GM19452 (cell line): ENCODE measurements at regions not wholly inside any gene's neighbourhood (a gene's known extent, or its start where the extent isn't known, plus 50 kb on each side); places are given as distances from the start of the nearest gene placed in this dataset.
"Not testable (repeated sequence)": the region's sequence is repeated elsewhere in the genome, so short reads cannot be mapped to it uniquely, and the experiment has no call there.

Experiments
- ATAC-seq: cut with Tn5 transposase; IDR thresholded peaks from one replicate; pipeline ENCODE4 v1.9.1; 2021; ENCODE audit not compliant: unreplicated experiment

DNA sequence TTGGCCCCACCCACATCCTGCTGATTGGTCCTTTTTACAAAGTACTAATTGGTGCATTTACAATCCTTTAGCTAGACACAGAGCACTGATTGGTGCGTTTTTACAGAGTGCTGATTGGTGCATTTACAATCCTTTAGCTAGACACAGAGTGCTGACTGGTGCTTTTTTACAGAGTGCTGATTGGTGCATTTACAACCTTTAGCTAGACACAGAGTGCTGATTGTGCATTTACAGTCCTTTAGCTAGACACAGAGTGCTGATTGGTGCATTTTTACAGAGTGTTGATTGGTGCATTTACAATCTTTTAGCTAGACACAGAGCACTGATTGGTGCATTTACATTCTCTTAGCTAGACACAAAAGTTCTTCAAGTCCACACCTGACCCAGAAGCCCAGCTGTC is 144.2 kb upstream of the XIRP2 start:
- not testable (repeated sequence) for ATAC-seq

DNA sequence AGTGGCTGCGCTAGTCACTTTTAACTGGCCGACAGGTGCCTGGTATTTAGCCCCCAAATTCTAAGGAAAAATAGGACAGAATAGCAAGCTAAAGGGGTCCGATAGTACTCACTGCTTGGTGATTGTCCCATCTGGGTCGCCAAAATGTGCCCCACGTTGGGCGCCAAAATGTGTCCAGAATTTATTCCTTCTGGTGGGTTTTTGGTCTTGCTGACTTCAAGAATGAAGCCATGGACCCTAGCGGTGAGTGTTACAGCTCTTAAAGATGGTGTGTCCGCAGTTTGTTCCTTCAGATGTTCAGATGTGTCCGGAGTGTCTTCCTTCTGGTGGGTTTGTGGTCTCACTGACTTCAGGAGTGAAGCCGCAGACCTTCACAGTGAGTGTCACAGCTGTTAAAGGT is 144.8 kb upstream of the XIRP2 start:
- not testable (repeated sequence) for ATAC-seq

GRCh38 chr2:166727095-166727494 is 161.2 kb upstream of the XIRP2 start:
- ATAC-seq: peak; percentile 98

DNA sequence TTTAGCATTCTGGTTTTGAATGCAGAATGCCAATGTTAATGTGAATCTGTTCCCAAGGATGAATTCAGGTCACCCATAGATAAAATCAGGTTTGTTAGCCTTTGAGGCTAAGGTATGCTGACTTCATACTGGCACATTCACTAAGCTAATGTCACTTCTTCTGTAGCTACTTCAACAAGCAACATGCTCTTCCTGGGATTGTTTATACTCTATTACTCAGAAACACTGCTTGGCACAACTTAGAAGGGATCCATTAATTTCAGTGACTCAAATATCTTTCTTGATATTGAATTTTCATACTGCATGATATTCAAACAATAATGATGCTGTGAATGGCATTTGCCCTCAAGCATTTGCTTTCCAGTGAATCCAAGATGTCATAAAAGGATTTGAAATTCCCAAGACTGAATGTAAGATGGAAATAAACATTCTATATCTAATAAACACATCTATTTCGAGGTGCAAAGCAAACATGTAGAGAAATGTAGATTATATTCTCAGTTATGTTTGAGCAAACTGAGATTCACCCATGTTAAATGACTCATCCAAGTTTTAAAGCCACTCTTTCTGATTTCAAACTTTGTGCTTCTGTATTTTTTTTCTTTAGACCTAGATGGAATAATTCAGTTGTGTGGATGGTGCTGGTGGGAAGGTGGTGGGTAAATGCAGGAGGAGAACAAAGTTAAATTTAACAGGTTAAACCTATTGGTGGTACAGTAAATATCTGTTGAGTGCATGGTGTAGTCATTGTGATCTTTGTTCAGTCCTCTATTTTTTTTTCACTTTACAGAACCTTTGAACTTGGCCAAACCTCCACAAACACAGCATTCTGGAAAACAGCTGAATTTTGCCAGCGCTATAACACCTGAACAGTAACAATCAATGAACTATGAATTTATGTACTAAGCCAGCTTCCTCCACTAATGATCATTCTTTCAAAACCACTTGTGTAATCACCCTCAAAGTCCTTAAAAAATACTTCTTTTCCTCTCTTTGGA is 162.1 kb upstream of the XIRP2 start:
- ATAC-seq: no peak

DNA sequence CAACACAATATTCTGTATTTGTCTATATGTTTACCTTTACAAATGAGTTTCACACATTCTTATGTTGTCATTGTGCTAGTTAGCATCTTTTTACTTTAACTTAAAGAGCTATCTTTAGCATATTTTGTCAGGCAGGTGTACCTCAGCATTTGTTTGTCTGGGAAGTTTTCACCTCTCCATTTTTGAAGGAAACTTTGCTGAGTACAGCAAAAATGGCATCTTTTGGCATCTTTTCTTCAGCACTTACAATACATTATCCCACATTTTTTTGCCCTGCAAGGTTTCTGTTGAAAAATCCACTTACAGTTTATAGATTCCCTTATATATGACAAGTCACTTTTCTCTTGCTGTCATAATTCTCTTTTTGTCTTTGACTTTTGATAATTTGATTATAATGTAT is 171.3 kb upstream of the XIRP2 start:
- ATAC-seq: no peak

DNA sequence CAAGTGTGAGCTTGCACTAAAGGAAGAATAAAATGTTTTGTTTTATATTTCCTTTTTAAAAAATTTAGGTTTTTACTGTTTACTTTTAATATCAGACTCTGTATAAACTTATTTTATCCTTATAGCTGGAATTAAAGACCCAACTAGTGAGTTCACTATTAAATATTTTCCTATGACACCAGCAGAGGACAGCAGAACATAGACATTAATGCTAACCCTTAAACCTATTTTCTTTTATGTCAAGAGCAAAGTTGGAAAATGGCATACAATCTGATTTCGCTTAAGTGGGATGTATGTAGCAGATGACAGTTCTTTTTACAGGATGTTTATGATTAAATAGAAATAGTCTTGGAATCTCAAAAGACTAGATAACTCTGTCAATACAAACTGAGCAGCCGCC is 188.2 kb upstream of the XIRP2 start:
- ATAC-seq: no peak

- ATAC-seq: no peak
Measured at GRCh38 chr2:166695154-166695553, 193.1 kb upstream of the XIRP2 start.

DNA sequence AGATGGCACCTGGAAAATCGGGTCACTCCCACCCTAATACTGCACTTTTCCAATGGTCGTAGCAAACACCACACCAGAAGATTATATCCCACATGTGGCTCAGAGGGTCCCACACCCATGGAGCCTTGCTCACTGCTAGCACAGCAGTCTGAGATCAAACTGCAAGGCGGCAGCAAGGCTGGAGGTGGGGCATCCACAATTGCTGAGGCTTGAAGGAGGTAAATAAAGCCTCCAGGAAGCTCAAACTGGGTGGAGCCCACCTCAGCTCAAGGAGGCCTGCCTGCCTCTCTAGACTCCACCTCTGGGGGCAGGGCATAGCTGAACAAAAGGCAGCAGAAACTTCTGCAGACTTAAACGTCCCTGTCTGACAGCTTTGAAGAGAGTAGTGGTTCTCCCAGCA is 192.0 kb upstream of the SCN7A start:
- not testable (repeated sequence) for ATAC-seq

DNA sequence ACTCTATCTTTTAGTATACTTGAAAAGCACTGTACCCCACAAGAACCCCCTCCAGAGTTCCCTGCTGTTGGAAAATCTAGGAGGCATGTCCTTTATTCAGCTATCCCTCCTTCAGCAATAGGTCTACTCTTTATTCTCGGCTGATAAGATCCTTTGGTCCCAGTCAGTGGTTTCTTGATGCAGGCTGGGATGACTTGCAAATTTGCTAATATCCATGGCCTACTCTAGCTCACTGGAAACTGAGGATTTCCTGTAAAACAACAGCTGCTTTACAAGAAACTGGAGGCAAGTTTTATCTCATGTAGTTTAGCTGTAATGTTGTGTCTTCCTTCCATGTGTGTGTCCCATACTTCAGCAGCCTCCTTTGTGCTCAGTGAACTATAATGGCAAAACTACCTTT is 183.9 kb upstream of the SCN7A start:
- ATAC-seq: no peak

GRCh38 chr2:166676716-166677115 is 182.7 kb upstream of the SCN7A start:
- no peak for ATAC-seq

DNA sequence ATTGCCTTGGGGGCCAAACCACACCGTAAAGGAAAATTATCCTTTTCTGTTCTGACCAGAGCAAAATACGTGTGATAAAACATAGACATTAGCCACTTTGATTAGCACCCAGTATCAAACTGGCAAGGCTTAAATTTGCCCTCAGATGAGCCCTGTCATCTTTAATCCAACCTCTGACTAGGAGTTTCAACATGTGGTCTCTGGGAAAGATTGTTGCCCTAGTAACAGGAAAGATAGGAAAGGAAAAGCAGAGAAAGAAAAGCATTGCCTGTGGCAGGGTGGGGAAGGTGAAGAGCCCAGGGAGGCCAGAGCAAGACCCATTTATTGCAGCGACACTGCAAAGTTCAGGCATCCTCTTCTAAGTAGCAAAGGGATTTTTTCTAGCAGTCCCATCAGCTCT is 181.5 kb upstream of the SCN7A start:
- no peak for ATAC-seq

DNA sequence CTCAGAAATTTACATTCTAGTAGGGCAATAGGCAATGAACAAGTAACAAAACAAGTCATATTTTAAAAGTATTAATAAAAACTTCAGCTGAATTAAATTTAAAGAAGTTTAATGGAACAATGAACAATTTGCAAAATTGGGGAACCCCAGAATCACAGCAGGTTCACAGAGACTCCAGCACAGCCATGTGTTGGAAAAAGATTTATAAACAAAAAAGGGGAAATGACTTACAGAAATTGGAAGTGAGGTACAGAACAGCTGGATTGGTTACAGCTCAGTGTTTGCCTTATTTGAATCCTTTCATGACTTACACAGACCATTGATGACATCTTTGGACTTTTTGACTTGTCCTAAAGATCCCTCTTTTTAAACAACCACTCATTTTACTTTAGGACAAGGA is 179.9 kb upstream of the SCN7A start:
- ATAC-seq: no peak

GRCh38 chr2:166671801-166672200 is 177.8 kb upstream of the SCN7A start:
- no peak for ATAC-seq

- ATAC-seq: no peak
Measured at GRCh38 chr2:166671235-166671634, 177.2 kb upstream of the SCN7A start.

DNA sequence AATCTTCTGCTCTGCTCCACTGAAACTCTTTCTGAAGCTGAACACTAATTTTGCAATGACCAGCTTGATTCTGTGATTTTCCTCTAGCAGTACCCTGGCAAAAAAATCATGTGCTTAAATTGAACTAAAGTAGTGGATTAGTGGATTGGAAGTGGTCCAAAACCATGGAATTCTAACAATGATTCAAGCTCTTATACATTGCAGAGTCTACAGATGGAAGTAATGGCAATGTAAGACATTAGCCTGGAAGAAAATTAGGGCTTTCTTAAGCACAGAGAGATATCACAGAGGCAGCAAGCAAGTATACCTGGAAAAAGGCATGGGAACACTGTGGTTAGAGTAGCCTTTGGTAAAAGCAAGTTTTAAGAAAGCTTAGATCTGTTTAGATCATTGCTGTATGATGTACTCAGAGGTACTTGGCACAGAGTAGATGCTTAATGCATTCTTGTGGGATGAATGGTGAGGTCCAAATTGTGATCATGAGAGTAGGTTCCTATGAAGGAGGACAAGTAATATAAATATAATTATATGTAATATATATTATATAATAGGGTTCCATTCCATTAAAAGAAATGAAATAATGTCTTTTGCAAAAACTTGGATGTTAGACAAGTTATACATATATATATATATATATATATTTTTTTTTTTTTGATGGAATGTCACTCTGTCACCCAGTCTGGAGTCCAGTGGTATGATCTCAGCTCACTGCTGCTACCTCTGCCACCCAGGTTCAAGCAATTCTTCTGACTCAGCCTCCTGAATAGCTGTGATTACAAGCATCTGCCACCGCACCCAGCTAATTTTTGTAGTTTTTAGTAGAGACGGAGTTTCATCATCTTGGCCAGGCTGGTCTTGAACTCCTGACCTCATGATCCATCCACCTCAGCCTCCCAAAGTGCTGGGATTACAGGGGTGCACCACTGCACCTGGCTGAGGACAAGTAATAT is 172.2 kb upstream of the SCN7A start:
- ATAC-seq: no peak

- no peak for ATAC-seq
Measured at GRCh38 chr2:166661824-166662223, 167.8 kb upstream of the SCN7A start.

- ATAC-seq: no peak
Measured at GRCh38 chr2:166661391-166661790, 167.3 kb upstream of the SCN7A start.

DNA sequence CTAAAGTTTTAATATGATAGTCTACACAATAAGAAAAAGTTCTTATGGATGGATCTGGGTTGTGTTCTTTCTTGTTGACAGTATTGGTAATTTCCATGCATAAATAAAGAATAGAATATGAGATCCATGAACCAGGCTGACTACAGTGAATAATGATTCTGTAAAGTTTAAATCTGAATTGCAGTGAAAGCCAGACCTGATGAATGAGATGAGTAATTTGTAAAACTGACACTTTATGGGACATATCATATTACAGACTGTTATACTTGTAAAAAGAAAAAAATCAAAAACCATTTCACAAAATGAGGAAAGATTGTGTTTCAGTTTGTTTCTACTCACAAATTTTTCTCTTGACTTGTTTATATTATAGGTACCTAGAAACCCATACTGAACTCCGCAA is 164.9 kb upstream of the SCN7A start:
- no peak for ATAC-seq

DNA sequence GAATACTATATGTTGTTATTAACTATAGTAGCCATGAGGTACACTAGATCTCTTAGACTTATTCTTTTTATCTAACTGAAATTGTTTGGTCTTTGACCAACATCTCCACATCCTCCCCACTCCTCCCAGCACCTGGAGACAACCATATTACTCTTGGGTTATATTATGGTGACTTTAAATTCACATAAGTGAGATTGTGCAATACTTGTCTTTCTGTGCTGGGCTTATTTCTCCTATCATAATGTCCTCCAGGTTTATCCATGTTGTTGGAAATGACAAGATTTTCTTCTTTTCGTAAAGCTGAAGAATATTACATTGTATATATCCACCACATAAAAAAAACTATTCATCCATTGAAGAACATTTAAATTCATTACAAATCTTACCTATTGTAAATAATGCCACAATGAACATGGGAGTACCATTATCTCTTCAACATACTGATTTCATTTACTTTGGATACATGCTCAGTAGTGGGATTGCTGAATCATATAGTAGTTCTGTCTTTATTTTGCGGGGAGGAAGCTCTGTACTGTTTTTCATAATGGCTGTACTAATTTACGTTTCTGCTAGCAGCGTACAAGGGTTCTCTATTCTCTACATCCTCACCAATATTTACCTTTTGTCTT is 159.2 kb upstream of the SCN7A start:
- ATAC-seq: no peak

DNA sequence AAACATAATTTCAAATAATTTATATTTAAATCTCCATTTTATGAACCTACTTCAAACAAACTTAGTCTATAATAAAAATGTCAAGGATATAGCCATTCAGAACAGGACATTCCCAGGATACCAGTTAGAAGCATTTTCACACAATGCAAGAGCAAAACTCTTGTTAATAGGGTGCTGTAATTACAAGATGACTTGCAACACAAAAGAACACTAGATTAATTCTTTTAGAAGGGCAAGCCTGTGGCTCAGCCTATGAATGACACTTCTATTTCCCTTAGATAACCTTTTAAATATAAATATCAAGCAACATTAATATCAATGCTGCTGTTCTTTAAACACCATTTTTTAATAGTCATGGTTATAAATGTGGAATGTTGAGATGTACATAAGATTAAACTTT is 157.9 kb upstream of the SCN7A start:
- ATAC-seq: no peak

- no peak for ATAC-seq
Measured at GRCh38 chr2:166651080-166651675, 157.1 kb upstream of the SCN7A start.
